Astrocyte (in vitro differentiated cells and primary cell): ENCODE measurements at regions not wholly inside any gene's neighbourhood (a gene's known extent, or its start where the extent isn't known, plus 50 kb on each side); places are given as distances from the start of the nearest gene placed in this dataset.

Source experiments
- DNase-seq: peaks from one replicate; pipeline ENCODE4 v3.0.0-alpha.2; 2010; ENCODE audit warnings: low read depth
- FAIRE-seq: peaks from 2 replicates; lab custom pipeline; 2011; peaks lifted over from hg19 to GRCh38; lab: Jason Lieb, UNC
- H2AFZ ChIP-seq: 2 replicates; pipeline ENCODE4 v1.6.0; 2012; ENCODE audit warnings: low read depth, low read length, inconsistent platforms
- H3K27ac ChIP-seq: 2 replicates; pipeline ENCODE4 v1.5.1; 2011; ENCODE audit warnings: low read depth, low read length, inconsistent platforms
- H3K27me3 ChIP-seq: 2 replicates; pipeline ENCODE4 v1.6.0; 2011; ENCODE audit warnings: low read length, inconsistent platforms; ENCODE audit not compliant: insufficient read depth
- H3K36me3 ChIP-seq: 2 replicates; pipeline ENCODE4 v1.5.1; 2011; ENCODE audit warnings: low read length, inconsistent platforms; ENCODE audit not compliant: insufficient read depth
- H3K4me1 ChIP-seq: 2 replicates; pipeline ENCODE4 v1.5.1; 2011; ENCODE audit warnings: low read length, inconsistent platforms; ENCODE audit not compliant: insufficient read depth
- H3K4me2 ChIP-seq: 2 replicates; pipeline ENCODE4 v1.6.0; 2012; ENCODE audit warnings: low read length, inconsistent platforms
- H3K4me3 ChIP-seq: 2 replicates; pipeline ENCODE4 v1.5.1; 2011; ENCODE audit warnings: low read depth, mild to moderate bottlenecking, low read length, inconsistent platforms; ENCODE audit not compliant: insufficient read depth
- H3K79me2 ChIP-seq: 2 replicates; pipeline ENCODE4 v1.6.0; 2012; ENCODE audit warnings: mild to moderate bottlenecking, low read length, inconsistent platforms; ENCODE audit not compliant: insufficient read depth
- H3K9ac ChIP-seq: 2 replicates; pipeline ENCODE4 v1.6.0; 2012; ENCODE audit warnings: mild to moderate bottlenecking, low read length, inconsistent platforms
- H3K9me3 ChIP-seq: 2 replicates; pipeline ENCODE4 v1.5.1; 2012; ENCODE audit warnings: low read depth, mild to moderate bottlenecking, low read length, inconsistent platforms; ENCODE audit not compliant: insufficient read depth
- H4K20me1 ChIP-seq: 2 replicates; pipeline ENCODE4 v1.6.0; 2012; ENCODE audit warnings: low read length, inconsistent platforms; ENCODE audit not compliant: insufficient read depth
- H3K27ac Mint-ChIP-seq: one replicate; pipeline ENCODE4 v1.8.0; 2021; ENCODE audit warnings: mild to moderate bottlenecking, mixed read lengths; ENCODE audit not compliant: unreplicated experiment
- H3K27me3 Mint-ChIP-seq: one replicate; pipeline ENCODE4 v1.8.0; 2021; ENCODE audit warnings: low read depth, mixed read lengths; ENCODE audit not compliant: unreplicated experiment
- H3K36me3 Mint-ChIP-seq: one replicate; pipeline ENCODE4 v1.8.0; 2021; ENCODE audit warnings: low read depth, mixed read lengths; ENCODE audit not compliant: unreplicated experiment
- H3K4me1 Mint-ChIP-seq: one replicate; pipeline ENCODE4 v1.8.0; 2021; ENCODE audit warnings: low read depth, mixed read lengths; ENCODE audit not compliant: unreplicated experiment
- H3K4me3 Mint-ChIP-seq: one replicate; pipeline ENCODE4 v1.8.0; 2021; ENCODE audit warnings: mild to moderate bottlenecking, moderate library complexity, mixed read lengths; ENCODE audit not compliant: unreplicated experiment
- H3K9me3 Mint-ChIP-seq: one replicate; pipeline ENCODE4 v1.8.0; 2021; ENCODE audit warnings: mild to moderate bottlenecking, mixed read lengths; ENCODE audit not compliant: unreplicated experiment
- EZH2 ChIP-seq: IDR thresholded peaks from 2 replicates; pipeline ENCODE4 v1.6.1; 2012; ENCODE audit warnings: mild to moderate bottlenecking, low read length, inconsistent platforms; ENCODE audit not compliant: insufficient read depth
- TF ChIP-seq, protein P1 (sequence below): IDR thresholded peaks from 2 replicates; pipeline ENCODE4 v1.5.1; 2011; ENCODE audit warnings: low read depth, mild to moderate bottlenecking, inconsistent platforms, low read length, moderate library complexity; ENCODE audit not compliant: insufficient read depth

GRCh38 chr20:24863356-24863755 is 85.7 kb upstream of the CST7 start:
- H3K9ac ChIP-seq, result no peak overlapping the region
- H3K4me2 ChIP-seq, result no peak overlapping the region
- H3K27ac Mint-ChIP-seq, result no peak overlapping the region
- no peaks in the 10 kb centered on the region for H3K27me3 ChIP-seq
- H3K4me1 Mint-ChIP-seq, result no peaks in the 10 kb centered on the region
- peaks cover 6% of the 10 kb centered on the region for H3K9me3 ChIP-seq
- no peaks in the 10 kb centered on the region for H4K20me1 ChIP-seq
- H3K79me2 ChIP-seq, result no peaks in the 10 kb centered on the region
- H3K4me1 ChIP-seq, result no peaks in the 10 kb centered on the region
- TF ChIP-seq, protein P1, sequence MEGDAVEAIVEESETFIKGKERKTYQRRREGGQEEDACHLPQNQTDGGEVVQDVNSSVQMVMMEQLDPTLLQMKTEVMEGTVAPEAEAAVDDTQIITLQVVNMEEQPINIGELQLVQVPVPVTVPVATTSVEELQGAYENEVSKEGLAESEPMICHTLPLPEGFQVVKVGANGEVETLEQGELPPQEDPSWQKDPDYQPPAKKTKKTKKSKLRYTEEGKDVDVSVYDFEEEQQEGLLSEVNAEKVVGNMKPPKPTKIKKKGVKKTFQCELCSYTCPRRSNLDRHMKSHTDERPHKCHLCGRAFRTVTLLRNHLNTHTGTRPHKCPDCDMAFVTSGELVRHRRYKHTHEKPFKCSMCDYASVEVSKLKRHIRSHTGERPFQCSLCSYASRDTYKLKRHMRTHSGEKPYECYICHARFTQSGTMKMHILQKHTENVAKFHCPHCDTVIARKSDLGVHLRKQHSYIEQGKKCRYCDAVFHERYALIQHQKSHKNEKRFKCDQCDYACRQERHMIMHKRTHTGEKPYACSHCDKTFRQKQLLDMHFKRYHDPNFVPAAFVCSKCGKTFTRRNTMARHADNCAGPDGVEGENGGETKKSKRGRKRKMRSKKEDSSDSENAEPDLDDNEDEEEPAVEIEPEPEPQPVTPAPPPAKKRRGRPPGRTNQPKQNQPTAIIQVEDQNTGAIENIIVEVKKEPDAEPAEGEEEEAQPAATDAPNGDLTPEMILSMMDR, result no peak
- no peak for TF ChIP-seq EZH2
- no peak overlapping the region for H2AFZ ChIP-seq
- no peak for FAIRE-seq
- no peak overlapping the region for H3K4me3 Mint-ChIP-seq
- H3K36me3 Mint-ChIP-seq, result no peaks in the 10 kb centered on the region
- peaks cover 20% of the 10 kb centered on the region for H3K27me3 Mint-ChIP-seq
- DNase-seq, result peak; percentile 59
- H3K4me3 ChIP-seq, result no peak overlapping the region
- no peaks in the 10 kb centered on the region for H3K36me3 ChIP-seq
- no peak overlapping the region for H3K27ac ChIP-seq
- H3K9me3 Mint-ChIP-seq, result peaks cover 28% of the 10 kb centered on the region

DNA sequence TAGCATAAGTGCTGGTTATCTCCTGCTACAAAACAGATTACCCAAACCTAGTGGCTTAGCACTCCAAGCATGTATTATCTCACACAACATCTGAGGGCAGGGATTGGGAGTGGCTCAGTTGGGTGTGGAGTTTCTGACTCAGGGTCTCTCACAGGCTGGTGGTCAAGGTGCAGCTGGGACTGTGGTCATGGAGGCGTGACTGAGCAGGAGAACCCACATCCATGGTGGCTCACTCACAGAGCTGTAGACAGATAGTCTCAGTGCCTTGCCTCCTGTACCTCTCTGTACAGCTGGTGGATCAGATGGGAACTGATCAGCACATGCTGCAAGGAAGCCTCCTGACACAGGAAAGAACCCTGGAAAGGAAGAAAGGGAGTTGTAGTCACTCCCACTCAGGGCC is 83.1 kb upstream of the CST7 start:
- peaks cover under 1% of the 10 kb centered on the region for H3K4me1 Mint-ChIP-seq
- H3K27ac ChIP-seq, result no peak overlapping the region
- TF ChIP-seq EZH2, result no peak
- TF ChIP-seq, protein P1, result no peak
- H3K4me2 ChIP-seq, result no peak overlapping the region
- no peak overlapping the region for H2AFZ ChIP-seq
- H3K79me2 ChIP-seq, result no peaks in the 10 kb centered on the region
- H3K27me3 Mint-ChIP-seq, result peaks cover 20% of the 10 kb centered on the region
- no peak overlapping the region for H3K27ac Mint-ChIP-seq
- peaks cover 4% of the 10 kb centered on the region for H3K9me3 ChIP-seq
- H3K27me3 ChIP-seq, result no peaks in the 10 kb centered on the region
- H3K36me3 ChIP-seq, result no peaks in the 10 kb centered on the region
- H4K20me1 ChIP-seq, result no peaks in the 10 kb centered on the region
- H3K4me1 ChIP-seq, result no peaks in the 10 kb centered on the region
- H3K9ac ChIP-seq, result no peak overlapping the region
- H3K9me3 Mint-ChIP-seq, result peaks cover 25% of the 10 kb centered on the region
- peaks cover 1% of the 10 kb centered on the region for H3K36me3 Mint-ChIP-seq
- DNase-seq, result no peak
- no peak overlapping the region for H3K4me3 Mint-ChIP-seq
- H3K4me3 ChIP-seq, result no peak overlapping the region
- no peak for FAIRE-seq

- Histone ChIP-seq H3K79me2 (no peaks in the 10 kb centered on the region), H3K4me2 (no peak overlapping the region), H3K36me3 (no peaks in the 10 kb centered on the region), H3K27me3 (no peaks in the 10 kb centered on the region), H4K20me1 (no peaks in the 10 kb centered on the region), H3K4me1 (no peaks in the 10 kb centered on the region), H3K27ac (no peak overlapping the region), H3K9me3 (peaks cover 4% of the 10 kb centered on the region), H3K9ac (no peak overlapping the region), H3K4me3 (no peak overlapping the region), H2AFZ (no peak overlapping the region)
- FAIRE-seq (no peak), DNase-seq (no peak)
- Mint-ChIP-seq H3K4me1 (peaks cover 4% of the 10 kb centered on the region), H3K4me3 (no peak overlapping the region), H3K36me3 (peaks cover 1% of the 10 kb centered on the region), H3K27ac (no peak overlapping the region), H3K27me3 (peaks cover 21% of the 10 kb centered on the region), H3K9me3 (peaks cover 25% of the 10 kb centered on the region)
- TF ChIP-seq, protein P1, result no peak
- TF ChIP-seq EZH2, result no peak
Observed at GRCh38 chr20:24866742-24867141, 82.3 kb upstream of the CST7 start.
